MM.1S (cell line): ENCODE measurements at regions not wholly inside any gene's neighbourhood (a gene's known extent, or its start where the extent isn't known, plus 50 kb on each side); places are given as distances from the start of the nearest gene placed in this dataset.

Source experiments
- EZH2phosphoT487 ChIP-seq: fragments of 300-600 bp; sonication (generic); IDR thresholded peaks from 2 replicates; pipeline ENCODE4 v1.6.1; 2018; ENCODE audit warnings: antibody characterized with exemption, low read length
- TF ChIP-seq, protein P1 (sequence below): fragments of 300-600 bp; sonication (generic); IDR thresholded peaks from 2 replicates; pipeline ENCODE4 v1.5.1; 2016; ENCODE audit warnings: antibody characterized with exemption, low read length, mixed read lengths

- TF ChIP-seq, protein P1, sequence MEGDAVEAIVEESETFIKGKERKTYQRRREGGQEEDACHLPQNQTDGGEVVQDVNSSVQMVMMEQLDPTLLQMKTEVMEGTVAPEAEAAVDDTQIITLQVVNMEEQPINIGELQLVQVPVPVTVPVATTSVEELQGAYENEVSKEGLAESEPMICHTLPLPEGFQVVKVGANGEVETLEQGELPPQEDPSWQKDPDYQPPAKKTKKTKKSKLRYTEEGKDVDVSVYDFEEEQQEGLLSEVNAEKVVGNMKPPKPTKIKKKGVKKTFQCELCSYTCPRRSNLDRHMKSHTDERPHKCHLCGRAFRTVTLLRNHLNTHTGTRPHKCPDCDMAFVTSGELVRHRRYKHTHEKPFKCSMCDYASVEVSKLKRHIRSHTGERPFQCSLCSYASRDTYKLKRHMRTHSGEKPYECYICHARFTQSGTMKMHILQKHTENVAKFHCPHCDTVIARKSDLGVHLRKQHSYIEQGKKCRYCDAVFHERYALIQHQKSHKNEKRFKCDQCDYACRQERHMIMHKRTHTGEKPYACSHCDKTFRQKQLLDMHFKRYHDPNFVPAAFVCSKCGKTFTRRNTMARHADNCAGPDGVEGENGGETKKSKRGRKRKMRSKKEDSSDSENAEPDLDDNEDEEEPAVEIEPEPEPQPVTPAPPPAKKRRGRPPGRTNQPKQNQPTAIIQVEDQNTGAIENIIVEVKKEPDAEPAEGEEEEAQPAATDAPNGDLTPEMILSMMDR, result no peak
- no peak for TF ChIP-seq EZH2phosphoT487
Observed at GRCh38 chr10:71025535-71025934, 137.2 kb upstream of the PCBD1 start.
